Breast epithelium (tissue), 3 donors: ENCODE measurements at regions not wholly inside any gene's neighbourhood (a gene's known extent, or its start where the extent isn't known, plus 50 kb on each side); places are given as distances from the start of the nearest gene placed in this dataset.

Source experiments
- CTCF ChIP-seq, 3 donors: fragments of 450-650 bp; IDR thresholded peaks; one replicate each; pipeline ENCODE4 v1.5.1; 2016 to 2017; ENCODE audit warnings: antibody characterized with exemption in 3 of 3, mild to moderate bottlenecking in 3 of 3, moderate library complexity in 3 of 3
- POLR2A ChIP-seq: fragments of 450-650 bp; IDR thresholded peaks from one replicate; pipeline ENCODE4 v1.6.1; 2016; ENCODE audit warnings: antibody characterized with exemption, mild to moderate bottlenecking, moderate library complexity

DNA sequence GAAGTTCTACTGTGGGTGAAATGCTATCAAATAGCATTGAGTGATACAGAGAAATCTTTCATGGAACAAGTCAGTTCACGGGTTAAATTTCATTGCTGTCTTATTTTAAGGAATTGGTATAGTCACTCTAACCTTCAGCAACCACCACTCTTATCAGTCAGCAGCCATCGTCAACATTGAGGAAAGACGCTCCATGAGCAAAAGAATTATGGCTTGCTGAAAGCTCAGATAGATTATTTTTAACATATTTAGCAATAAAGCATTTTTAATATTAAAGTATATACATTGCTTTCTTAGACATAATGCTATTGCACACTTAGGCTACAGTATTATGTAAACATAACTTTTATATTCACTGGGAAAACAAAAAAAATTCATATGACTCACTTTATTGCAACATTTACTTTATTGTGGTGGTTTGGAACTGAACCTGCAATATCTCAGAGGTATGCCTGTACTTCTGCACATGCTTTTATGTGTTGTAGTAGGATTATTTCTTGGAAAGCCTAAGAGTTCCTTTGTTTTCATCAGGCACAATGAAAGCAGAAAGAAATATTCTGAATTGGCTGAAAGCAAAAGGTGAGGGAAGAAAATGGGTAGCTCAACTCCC is 586.7 kb downstream of the GBA3 start:
- no peak for TF ChIP-seq POLR2A
- TF ChIP-seq CTCF (IDR thresholded peaks at IDR 0.05): no peak
